SK-N-MC (cell line): ENCODE measurements at regions not wholly inside any gene's neighbourhood (a gene's known extent, or its start where the extent isn't known, plus 50 kb on each side); places are given as distances from the start of the nearest gene placed in this dataset.

Source experiments
- DNase-seq: peaks from one replicate; pipeline ENCODE4 v3.0.0-alpha.2; 2011; ENCODE audit warnings: low read depth, low spot score
- H3K27ac ChIP-seq: fragments of 200-600 bp; sonication (generic); 2 replicates; pipeline ENCODE4 v1.5.1; 2016; ENCODE audit warnings: mixed run types
- H3K36me3 ChIP-seq: fragments of 200-600 bp; sonication (generic); 2 replicates; pipeline ENCODE4 v1.6.1; 2017; ENCODE audit warnings: antibody characterized with exemption, low read length, mixed read lengths; ENCODE audit not compliant: insufficient read depth
- H3K4me3 ChIP-seq: fragments of 200-600 bp; sonication (generic); 2 replicates; pipeline ENCODE4 v1.5.1; 2016
- H3K9ac ChIP-seq: fragments of 200-600 bp; sonication (generic); 2 replicates; pipeline ENCODE4 v1.8.0; 2017; ENCODE audit warnings: mixed run types, mixed read lengths; ENCODE audit not compliant: insufficient read length
- H3K9me3 ChIP-seq: fragments of 200-600 bp; sonication (generic); 2 replicates; pipeline ENCODE4 v1.6.1; 2017; ENCODE audit warnings: low read depth, mild to moderate bottlenecking, antibody characterized with exemption, low read length, moderate library complexity, mixed read lengths
- EZH2 ChIP-seq: fragments of 200-600 bp; sonication (generic); IDR thresholded peaks from one replicate; pipeline ENCODE4 v1.6.1; 2017; ENCODE audit warnings: antibody characterized with exemption
- FOXP2 ChIP-seq: optimal IDR thresholded peaks from 2 replicates; pipeline ENCODE3; 2011; ENCODE audit warnings: mild to moderate bottlenecking, moderate library complexity; ENCODE audit not compliant: insufficient read depth; ENCODE audit errors: extremely low read length, control extremely low read depth
- POLR2AphosphoS5 ChIP-seq: IDR thresholded peaks from 2 replicates; pipeline ENCODE4 v1.6.1; 2012; ENCODE audit warnings: mild to moderate bottlenecking, low read depth, low read length, borderline replicate concordance

GRCh38 chr15:95860406-95860805, 470.1 kb upstream of the NR2F2 start:
- TF ChIP-seq POLR2AphosphoS5 (no peak), EZH2 (no peak), FOXP2 (no peak)
- Histone ChIP-seq H3K9me3 (no peaks in the 10 kb centered on the region), H3K4me3 (no peak overlapping the region), H3K27ac (no peak overlapping the region), H3K36me3 (no peaks in the 10 kb centered on the region), H3K9ac (no peak overlapping the region)
- no peak for DNase-seq

- H3K9ac ChIP-seq, result no peak overlapping the region
- no peak overlapping the region for H3K4me3 ChIP-seq
- no peak for DNase-seq
- no peaks in the 10 kb centered on the region for H3K9me3 ChIP-seq
- TF ChIP-seq EZH2, result no peak
- no peak for TF ChIP-seq POLR2AphosphoS5
- no peak for TF ChIP-seq FOXP2
- no peaks in the 10 kb centered on the region for H3K36me3 ChIP-seq
- no peak overlapping the region for H3K27ac ChIP-seq
These were observed 466.0 kb upstream of the NR2F2 start for GRCh38 chr15:95864467-95864886.

DNA sequence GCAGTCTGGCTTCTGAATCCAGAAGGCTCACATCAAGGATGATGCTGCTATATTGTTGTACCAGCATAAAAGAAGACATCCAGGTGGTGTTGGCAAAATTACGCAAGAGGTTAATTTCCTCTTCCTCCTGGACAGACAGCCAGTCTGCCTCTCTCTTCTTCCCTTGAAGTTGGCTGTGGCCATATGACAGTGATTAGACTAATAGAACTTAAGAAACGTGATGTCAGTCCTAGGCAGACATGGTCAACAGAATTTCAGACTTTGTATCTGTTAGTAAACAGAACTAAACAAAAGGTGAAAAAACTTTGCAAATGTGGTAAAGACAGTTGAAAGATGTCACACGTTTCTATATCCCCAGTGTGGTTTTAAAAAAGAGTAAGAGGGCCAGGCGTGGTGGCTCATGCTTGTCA, 465.2 kb upstream of the NR2F2 start:
- no peak overlapping the region for H3K27ac ChIP-seq
- H3K4me3 ChIP-seq, result no peak overlapping the region
- no peaks in the 10 kb centered on the region for H3K36me3 ChIP-seq
- no peak overlapping the region for H3K9ac ChIP-seq
- DNase-seq, result no peak
- TF ChIP-seq FOXP2 (no peak), POLR2AphosphoS5 (no peak), EZH2 (no peak)
- H3K9me3 ChIP-seq, result no peaks in the 10 kb centered on the region

- H3K9ac ChIP-seq, result no peak overlapping the region
- no peaks in the 10 kb centered on the region for H3K9me3 ChIP-seq
- no peak for DNase-seq
- TF ChIP-seq FOXP2 (no peak), POLR2AphosphoS5 (no peak), EZH2 (no peak)
- H3K36me3 ChIP-seq, result no peaks in the 10 kb centered on the region
- no peak overlapping the region for H3K27ac ChIP-seq
- H3K4me3 ChIP-seq, result no peak overlapping the region
These were observed 463.6 kb upstream of the NR2F2 start for GRCh38 chr15:95866711-95867440.

DNA sequence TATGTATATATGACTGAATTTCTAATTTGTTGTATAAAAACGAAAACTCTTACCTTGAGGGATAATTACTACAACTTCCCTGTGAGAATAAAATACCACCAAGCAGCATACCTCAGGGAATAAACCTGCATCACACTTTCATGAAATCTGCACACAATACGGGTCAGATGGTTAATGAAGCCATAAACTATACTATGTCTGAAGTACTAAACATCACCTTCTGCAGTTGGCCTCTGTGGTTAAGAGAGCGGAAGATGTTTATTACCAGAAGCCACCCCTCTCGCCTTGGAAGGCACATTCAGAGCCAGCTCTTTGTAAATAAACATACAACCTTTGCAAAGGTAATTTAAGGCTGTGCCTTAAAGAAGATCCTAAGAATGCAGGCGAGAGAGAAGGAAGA, 462.1 kb upstream of the NR2F2 start:
- no peak for TF ChIP-seq POLR2AphosphoS5
- TF ChIP-seq FOXP2, result no peak
- no peak for TF ChIP-seq EZH2
- Histone ChIP-seq H3K27ac (no peak overlapping the region), H3K9ac (no peak overlapping the region), H3K4me3 (no peak overlapping the region), H3K36me3 (no peaks in the 10 kb centered on the region), H3K9me3 (no peaks in the 10 kb centered on the region)
- DNase-seq, result no peak

- no peak for DNase-seq
- TF ChIP-seq EZH2 (no peak), POLR2AphosphoS5 (no peak)
- no peak overlapping the region for H3K9ac ChIP-seq
- no peak overlapping the region for H3K4me3 ChIP-seq
- H3K36me3 ChIP-seq, result no peaks in the 10 kb centered on the region
- H3K9me3 ChIP-seq, result no peaks in the 10 kb centered on the region
- H3K27ac ChIP-seq, result no peak overlapping the region
These were observed 461.5 kb upstream of the NR2F2 start for GRCh38 chr15:95868970-95869369.

DNA sequence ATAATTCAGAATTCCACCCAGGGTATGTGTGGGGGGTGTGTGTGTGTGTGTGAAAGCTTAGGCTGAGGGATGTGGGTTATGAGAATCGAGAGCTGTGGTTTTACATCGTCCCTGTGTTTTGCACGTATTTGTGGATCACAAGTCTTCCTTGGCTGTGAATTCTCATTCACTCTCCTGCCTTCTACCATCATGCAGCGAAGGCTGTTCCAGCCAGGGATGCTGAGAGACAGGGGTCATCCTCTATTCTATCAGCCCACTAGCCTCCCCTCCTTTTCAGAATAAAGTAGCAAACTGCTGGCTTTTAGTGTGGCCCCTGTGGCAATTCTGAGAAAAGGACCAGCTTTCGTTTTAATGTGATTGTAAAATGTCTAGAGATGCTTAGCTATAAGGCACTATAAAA, 460.6 kb upstream of the NR2F2 start:
- H3K9ac ChIP-seq, result no peak overlapping the region
- no peak for DNase-seq
- no peaks in the 10 kb centered on the region for H3K36me3 ChIP-seq
- TF ChIP-seq FOXP2 (no peak), EZH2 (no peak), POLR2AphosphoS5 (no peak)
- H3K4me3 ChIP-seq, result no peak overlapping the region
- H3K9me3 ChIP-seq, result no peaks in the 10 kb centered on the region
- no peak overlapping the region for H3K27ac ChIP-seq

- H3K4me3 ChIP-seq, result no peak overlapping the region
- DNase-seq, result no peak
- no peaks in the 10 kb centered on the region for H3K36me3 ChIP-seq
- no peak overlapping the region for H3K27ac ChIP-seq
- H3K9me3 ChIP-seq, result no peaks in the 10 kb centered on the region
- TF ChIP-seq FOXP2 (no peak), POLR2AphosphoS5 (no peak), EZH2 (no peak)
- no peak overlapping the region for H3K9ac ChIP-seq
These were observed 458.1 kb upstream of the NR2F2 start for GRCh38 chr15:95872366-95872771.

GRCh38 chr15:95874637-95875036, 455.9 kb upstream of the NR2F2 start:
- Histone ChIP-seq H3K9me3 (no peaks in the 10 kb centered on the region), H3K4me3 (peak overlapping the region; percentile 62), H3K36me3 (no peaks in the 10 kb centered on the region), H3K9ac (peak overlapping the region; percentile 11), H3K27ac (peak overlapping the region; percentile 89)
- TF ChIP-seq POLR2AphosphoS5 (no peak), EZH2 (no peak), FOXP2 (no peak)
- DNase-seq, result no peak
